ENCODE measurements at regions not wholly inside any gene's neighbourhood (a gene's known extent, or its start where the extent isn't known, plus 50 kb on each side); places are given as distances from the start of the nearest gene placed in this dataset.
"Not testable (repeated sequence)": the region's sequence is repeated elsewhere in the genome, so short reads cannot be mapped to it uniquely, and the experiment has no call there.

- DNase-seq: no peak
Observed at GRCh38 chr6:26267083-26267589, 97.9 kb upstream of the BTN3A2 start.

GRCh38 chr6:26268659-26269402, 96.2 kb upstream of the BTN3A2 start:
- peak; percentile 93 for DNase-seq

DNA sequence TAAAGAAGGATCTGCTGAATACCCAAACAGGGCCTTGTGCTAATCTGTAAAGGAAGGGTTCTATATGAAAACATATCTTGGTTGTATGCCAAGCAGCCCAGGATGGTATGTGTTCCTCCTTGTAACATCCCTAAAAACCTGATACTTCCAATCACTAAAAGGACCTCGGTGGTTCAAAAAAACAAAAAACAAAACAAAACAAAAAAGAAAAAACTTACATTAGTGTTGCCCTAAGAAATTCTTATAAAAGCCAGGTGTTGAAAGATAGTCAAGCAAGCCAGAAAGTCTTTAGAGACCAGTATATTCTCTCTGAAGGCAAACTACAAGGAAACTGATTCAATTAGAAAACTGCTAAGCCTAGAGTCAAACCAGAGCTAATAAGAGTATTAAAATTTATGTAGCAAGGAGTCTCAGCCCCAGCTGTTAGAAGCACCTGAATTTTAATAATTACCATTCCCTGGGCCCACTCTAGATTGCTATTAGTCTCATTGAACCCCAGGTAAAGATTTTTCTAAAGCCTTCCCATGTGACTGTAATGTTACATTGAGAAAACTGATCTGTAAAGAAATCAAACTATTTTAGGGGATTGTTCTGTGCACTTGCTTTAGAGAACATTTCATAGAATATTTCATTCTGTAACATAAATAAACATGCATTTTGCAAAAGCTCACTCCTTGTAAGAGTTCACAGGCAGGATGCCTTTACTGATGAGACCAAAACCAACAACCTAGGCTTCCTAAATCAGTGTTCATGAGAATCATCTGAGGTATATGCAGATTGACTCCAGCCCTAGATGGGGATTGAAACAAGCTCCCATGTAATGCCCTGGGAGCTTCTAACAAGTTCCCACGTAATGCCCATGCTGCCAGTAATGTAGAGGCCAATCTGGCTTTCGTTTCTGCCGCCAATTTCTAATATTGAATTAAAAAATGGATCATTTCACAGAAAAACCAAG, 95.2 kb upstream of the BTN3A2 start:
- peak; percentile 82 for DNase-seq

GRCh38 chr6:26270486-26270861, 94.5 kb upstream of the BTN3A2 start:
- peak; percentile 82 for DNase-seq

GRCh38 chr6:26270903-26271667, 93.9 kb upstream of the BTN3A2 start:
- peak; percentile 99 for DNase-seq

- no peak for DNase-seq
Observed at GRCh38 chr6:26271668-26272024, 93.4 kb upstream of the BTN3A2 start.

DNA sequence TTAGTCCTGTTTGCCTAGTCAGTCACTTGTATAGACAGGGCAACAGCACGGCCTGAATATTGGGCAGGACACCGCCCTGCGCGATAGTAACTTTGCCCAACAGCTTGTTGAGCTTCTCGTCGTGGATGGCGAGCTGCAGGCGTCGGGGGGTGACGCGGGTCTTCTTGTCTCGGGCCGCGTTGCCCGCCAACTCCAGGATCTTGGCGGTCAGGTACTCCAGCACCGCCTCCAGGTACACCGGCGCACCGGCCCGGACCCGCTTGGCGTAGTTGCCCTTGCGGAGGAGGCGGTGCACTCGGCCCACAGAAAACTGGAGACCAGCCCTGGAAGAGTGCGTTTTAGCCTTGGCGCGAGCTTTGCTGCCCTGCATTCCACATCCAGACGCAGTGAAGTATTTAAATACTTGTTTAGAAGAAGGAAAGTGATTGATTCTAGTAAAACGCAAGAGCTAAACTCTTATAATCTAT, 92.8 kb upstream of the BTN3A2 start:
- peak; percentile 63 for DNase-seq

GRCh38 chr6:26273673-26274588, 91.1 kb upstream of the BTN3A2 start:
- DNase-seq: peak; percentile 73

- peak; percentile 28 for DNase-seq
Observed at GRCh38 chr6:26275663-26276062, 89.3 kb upstream of the BTN3A2 start.

- DNase-seq: no peak
Observed at GRCh38 chr6:26276841-26277648, 88.0 kb upstream of the BTN3A2 start.

GRCh38 chr6:26278536-26278935, 86.5 kb upstream of the BTN3A2 start:
- DNase-seq: no peak

DNA sequence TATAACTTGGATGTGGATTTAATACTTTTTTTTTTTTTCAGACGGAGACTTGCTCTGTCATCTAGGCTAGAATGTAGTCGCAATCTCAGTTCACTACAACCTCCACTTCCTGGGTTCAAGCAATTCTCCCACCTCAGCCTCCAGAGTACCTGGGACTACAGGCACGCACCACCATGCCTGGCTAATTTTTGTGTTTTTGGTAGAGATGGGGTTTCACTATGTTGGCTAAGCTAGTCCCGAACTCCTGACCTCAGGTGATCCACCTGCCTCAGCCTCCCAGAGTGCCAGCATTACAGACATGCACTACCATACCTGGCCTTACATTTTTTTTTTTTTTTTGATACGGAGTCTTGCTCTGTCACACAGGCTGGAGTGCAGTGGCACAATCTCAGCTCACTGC, 85.6 kb upstream of the BTN3A2 start:
- not testable (repeated sequence) for DNase-seq

DNA sequence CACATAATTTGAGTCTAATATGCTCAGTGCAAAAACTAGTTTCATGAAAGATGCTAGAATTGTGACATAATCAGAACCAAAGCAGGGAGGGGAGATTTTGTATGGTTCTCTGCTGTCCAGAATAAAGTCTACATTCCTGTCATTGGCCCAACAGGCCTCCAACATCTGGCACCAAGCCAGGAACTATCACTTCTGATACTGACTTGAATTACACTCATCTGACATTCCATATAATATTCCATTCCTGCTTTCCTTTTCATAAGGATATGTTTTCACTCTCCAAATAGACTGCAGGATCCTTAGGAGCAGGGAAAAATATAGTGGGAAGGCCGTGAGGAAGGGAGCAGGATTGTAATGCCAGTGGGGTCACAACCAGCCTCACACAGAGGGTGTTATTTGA, 84.6 kb upstream of the BTN3A2 start:
- peak; percentile 64 for DNase-seq

GRCh38 chr6:26284537-26285142, 80.4 kb upstream of the BTN3A2 start:
- DNase-seq: peak; percentile 84

GRCh38 chr6:26285143-26286134, 79.6 kb upstream of the BTN3A2 start:
- DNase-seq: peak; percentile 100

DNA sequence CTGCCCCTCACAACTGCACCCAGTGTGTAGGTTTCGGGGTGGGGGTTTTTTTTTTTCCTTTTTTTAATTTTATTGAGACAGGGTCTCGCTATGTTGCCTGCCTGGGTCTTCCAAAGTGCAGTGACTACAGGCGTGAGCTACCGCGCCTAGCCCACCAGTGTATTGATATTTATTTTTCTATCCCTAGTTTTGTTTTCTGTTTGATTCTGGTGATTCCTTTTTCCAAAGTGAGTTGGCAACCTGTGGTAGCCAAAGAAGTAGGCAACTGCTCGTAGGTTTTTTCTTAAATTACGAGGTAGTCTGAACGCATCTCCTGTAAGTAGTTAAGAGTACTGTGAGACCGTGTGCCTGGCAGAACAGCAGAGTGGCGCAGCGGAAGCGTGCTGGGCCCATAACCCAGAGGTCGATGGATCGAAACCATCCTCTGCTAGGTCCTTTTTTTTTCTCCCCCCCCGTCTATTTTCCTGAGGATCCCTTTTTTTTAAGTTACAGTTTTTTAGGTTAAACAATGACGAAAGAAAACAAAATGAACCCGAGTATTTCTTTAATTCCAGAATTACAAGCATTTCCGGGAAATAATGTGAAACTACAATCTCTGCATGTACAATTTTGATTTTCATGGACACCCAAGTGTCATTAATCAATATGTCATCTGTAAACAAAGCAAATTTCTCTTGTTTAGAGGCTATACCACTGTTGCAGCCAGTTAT, 78.7 kb upstream of the BTN3A2 start:
- peak; percentile 84 for DNase-seq

- no peak for DNase-seq
Observed at GRCh38 chr6:26288155-26288554, 76.8 kb upstream of the BTN3A2 start.

- no peak for DNase-seq
Observed at GRCh38 chr6:26290941-26291340, 74.1 kb upstream of the BTN3A2 start.

DNA sequence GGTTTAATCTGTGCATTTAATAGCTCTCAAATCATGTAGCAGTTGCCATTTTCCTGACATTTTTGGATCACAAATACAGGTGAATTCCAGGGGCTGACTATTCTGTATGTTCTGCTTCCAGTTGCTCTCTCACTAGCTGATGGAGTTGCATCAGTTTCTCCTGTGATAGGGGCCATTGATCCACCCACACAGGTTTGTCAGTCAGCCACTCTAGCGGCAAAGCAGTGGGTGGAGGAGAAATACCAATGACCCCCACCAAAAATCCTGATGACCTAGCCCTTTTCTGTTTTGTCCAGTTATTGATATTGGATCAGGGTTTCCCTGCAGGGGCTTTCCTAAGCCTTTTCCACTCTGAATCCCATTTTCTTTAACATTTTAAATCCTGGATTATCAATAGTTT, 72.3 kb upstream of the BTN3A2 start:
- no peak for DNase-seq
